ENCODE measurements at regions not wholly inside any gene's neighbourhood (a gene's known extent, or its start where the extent isn't known, plus 50 kb on each side); places are given as distances from the start of the nearest gene placed in this dataset.

DNA sequence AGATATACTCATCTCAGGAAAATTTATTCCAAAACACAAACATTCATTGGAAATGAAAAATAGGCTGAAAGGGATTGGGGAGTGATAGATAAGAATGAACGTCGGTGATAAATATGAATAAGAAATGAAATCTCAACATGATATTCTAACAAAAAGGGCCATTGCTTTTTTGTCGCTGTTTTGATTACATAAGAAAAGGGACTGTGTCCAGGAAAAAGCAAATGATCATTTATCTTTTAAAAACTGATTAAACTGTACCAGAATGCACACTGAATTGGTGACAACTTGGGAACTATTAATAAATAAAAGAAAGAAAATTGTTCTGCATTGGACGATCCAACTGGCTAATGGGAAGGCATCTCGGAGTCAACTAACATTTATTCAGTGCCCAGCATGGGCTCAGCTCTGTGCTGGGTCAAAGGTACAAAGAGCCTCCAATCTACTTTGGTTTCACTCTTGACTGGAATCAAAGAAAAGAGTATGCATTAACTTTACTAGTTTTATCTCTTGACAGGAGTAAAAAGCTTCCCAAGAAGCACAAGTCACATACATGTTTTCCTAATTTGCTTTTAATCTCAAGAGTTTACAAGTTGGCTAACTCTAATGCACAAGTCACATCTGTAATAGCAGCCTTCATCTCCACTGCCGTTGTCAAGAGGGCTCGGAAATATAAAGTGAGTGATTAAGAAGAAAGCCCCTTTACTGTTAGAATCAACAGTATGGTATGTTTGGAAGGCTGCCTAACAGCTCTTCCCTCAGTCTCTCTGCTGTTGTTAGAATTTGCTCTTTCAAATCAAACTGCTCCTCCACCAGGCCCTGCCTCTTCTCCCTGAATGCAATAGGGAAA, 280.0 kb downstream of the IGSF11 start:
- no peak overlapping the region for H3K4me3 ChIP-seq
- no peaks in the 10 kb centered on the region for H3K36me3 ChIP-seq (ENCODE audit: insufficient read depth in 1 of 2, low read depth in 1 of 2)
- 79 to 82% (median 79%) methylated on average over 7 of the region's 7 CpGs for WGBS, 3 donors
- no peaks in the 10 kb centered on the region for H3K9me3 ChIP-seq
- ATAC-seq (no peak), DNase-seq (no peak)
- H3K27ac ChIP-seq = no peak overlapping the region
- TF ChIP-seq CTCF (IDR thresholded peaks at IDR 0.05) = no peak
- H3K27me3 ChIP-seq (ENCODE audit: insufficient read depth in 3 of 3, low read length in 2 of 3) = no peaks in the 10 kb centered on the region
- H3K4me1 ChIP-seq = no peaks in the 10 kb centered on the region
- intact Hi-C loops (cut with DNase I) = no loop called here

GRCh38 chr3:118755253-118755801, 279.3 kb downstream of the IGSF11 start:
- DNase-seq (no peak), ATAC-seq (no peak)
- H3K9me3 ChIP-seq = no peaks in the 10 kb centered on the region
- no peaks in the 10 kb centered on the region for H3K27me3 ChIP-seq (ENCODE audit: insufficient read depth in 3 of 3, low read length in 2 of 3)
- H3K27ac ChIP-seq = no peak overlapping the region
- WGBS, 3 donors = 73 to 81% (median 79%) methylated on average over 3 of the region's 3 CpGs
- TF ChIP-seq CTCF (IDR thresholded peaks at IDR 0.05) = no peak
- intact Hi-C loops (cut with DNase I) = no loop called here
- no peaks in the 10 kb centered on the region for H3K4me1 ChIP-seq
- H3K4me3 ChIP-seq = no peak overlapping the region
- no peaks in the 10 kb centered on the region for H3K36me3 ChIP-seq (ENCODE audit: insufficient read depth in 1 of 2, low read depth in 1 of 2)

GRCh38 chr3:118760585-118761290, 273.9 kb downstream of the IGSF11 start:
- H3K27me3 ChIP-seq (ENCODE audit: insufficient read depth in 3 of 3, low read length in 2 of 3) = no peaks in the 10 kb centered on the region
- TF ChIP-seq CTCF (IDR thresholded peaks at IDR 0.05) = no peak
- no peaks in the 10 kb centered on the region for H3K4me1 ChIP-seq
- no peak overlapping the region for H3K4me3 ChIP-seq
- DNase-seq (no peak), ATAC-seq (no peak)
- no peak overlapping the region for H3K27ac ChIP-seq
- H3K36me3 ChIP-seq (ENCODE audit: insufficient read depth in 1 of 2, low read depth in 1 of 2) = no peaks in the 10 kb centered on the region
- no peaks in the 10 kb centered on the region for H3K9me3 ChIP-seq
- 63 to 69% (median 65%) methylated on average over 5 of the region's 5 CpGs for WGBS, 3 donors
- intact Hi-C loops (cut with DNase I) = no loop called here

DNA sequence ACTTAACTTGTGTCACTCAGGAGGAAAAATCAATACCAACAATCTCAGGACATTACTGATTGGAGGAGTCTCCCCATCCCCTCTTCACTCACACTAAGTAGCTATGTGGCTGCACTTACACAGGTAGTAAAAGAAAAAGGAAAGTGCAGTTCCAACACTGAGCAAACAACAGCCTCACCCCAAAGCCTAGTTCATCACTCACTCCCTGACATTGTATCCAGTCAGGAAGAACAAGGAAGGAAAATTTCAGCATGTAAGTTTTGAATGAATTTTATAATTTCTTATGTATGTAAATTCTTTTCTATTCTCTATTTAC, 273.4 kb downstream of the IGSF11 start:
- no peak for TF ChIP-seq CTCF (IDR thresholded peaks at IDR 0.05)
- Histone ChIP-seq H3K27me3 (ENCODE audit: insufficient read depth in 3 of 3, low read length in 2 of 3) (no peaks in the 10 kb centered on the region), H3K4me1 (no peaks in the 10 kb centered on the region), H3K4me3 (no peak overlapping the region), H3K27ac (no peak overlapping the region), H3K9me3 (no peaks in the 10 kb centered on the region), H3K36me3 (ENCODE audit: insufficient read depth in 1 of 2, low read depth in 1 of 2) (no peaks in the 10 kb centered on the region)
- intact Hi-C loops (cut with DNase I) = no loop called here
- DNase-seq (no peak), ATAC-seq (no peak)
